Spleen (tissue), 7 donors: ENCODE measurements at regions not wholly inside any gene's neighbourhood (a gene's known extent, or its start where the extent isn't known, plus 50 kb on each side); places are given as distances from the start of the nearest gene placed in this dataset.

Experiments
- POLR2A ChIP-seq, 3 donors: fragments of 450-650 bp; IDR thresholded peaks; one replicate each; pipeline ENCODE4 v1.5.1; 2017; ENCODE audit warnings: antibody characterized with exemption in 3 of 3, mild to moderate bottlenecking in 1 of 3
- TF ChIP-seq, protein P1 (sequence below), 11 experiments: fragments of 200-600 bp in 7 of 11; fragments of 450-650 bp in 4 of 11; sonication (generic) in 4 of 11; IDR thresholded peaks in 8 of 11; conservative IDR thresholded peaks in 3 of 11; 1 replicate in 7 of 11; 2 replicates in 4 of 11; pipeline versions ENCODE4 v1.4.0 to v1.8.0; 2016 to 2021; ENCODE audit warnings: antibody characterized with exemption in 11 of 11, inconsistent platforms in 4 of 11, mild to moderate bottlenecking in 1 of 11
- donor health status: DM: no; HTN: no; CAD: no; lungs with moderate emphysema.
- donor health status: DM: no; HTN: no; CAD: no.
- donor health status: DM: no; HTN: no; CAD: no.

DNA sequence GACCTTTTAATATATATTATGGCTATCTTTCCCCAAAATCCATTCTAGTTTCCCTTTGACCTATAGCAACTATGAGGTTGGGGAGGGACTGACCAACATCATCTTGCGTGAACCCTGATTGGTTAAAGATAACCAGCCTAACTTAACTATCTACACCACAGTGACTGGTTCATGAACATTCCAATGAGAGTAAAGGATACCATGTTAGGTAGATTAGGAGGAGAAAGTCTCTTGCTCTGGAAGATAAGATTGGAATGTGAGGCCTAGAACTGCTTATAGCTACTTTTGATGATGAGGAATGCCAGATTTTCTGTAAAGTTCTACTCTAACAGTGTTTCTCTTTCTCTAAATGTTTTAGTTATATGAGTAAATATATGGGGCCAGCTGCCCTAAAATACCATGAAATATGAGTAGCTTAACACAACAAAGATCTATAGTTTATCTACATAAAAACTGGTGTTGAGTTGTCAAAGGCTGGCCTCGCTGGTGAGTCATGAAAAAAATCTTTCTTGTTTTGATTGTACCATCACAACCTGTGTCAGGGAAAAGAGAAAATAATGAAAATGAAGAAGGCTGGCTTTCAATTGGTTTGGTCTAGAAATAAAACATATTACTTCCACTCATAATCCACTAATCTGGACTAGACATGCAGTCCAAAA, 481.4 kb downstream of the NSUN3 start:
- no peak for TF ChIP-seq POLR2A (IDR thresholded peaks at IDR 0.05)
- TF ChIP-seq, protein P1, sequence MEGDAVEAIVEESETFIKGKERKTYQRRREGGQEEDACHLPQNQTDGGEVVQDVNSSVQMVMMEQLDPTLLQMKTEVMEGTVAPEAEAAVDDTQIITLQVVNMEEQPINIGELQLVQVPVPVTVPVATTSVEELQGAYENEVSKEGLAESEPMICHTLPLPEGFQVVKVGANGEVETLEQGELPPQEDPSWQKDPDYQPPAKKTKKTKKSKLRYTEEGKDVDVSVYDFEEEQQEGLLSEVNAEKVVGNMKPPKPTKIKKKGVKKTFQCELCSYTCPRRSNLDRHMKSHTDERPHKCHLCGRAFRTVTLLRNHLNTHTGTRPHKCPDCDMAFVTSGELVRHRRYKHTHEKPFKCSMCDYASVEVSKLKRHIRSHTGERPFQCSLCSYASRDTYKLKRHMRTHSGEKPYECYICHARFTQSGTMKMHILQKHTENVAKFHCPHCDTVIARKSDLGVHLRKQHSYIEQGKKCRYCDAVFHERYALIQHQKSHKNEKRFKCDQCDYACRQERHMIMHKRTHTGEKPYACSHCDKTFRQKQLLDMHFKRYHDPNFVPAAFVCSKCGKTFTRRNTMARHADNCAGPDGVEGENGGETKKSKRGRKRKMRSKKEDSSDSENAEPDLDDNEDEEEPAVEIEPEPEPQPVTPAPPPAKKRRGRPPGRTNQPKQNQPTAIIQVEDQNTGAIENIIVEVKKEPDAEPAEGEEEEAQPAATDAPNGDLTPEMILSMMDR (IDR thresholded peaks at IDR 0.05 in 8 of 11, conservative IDR thresholded peaks at IDR 0.05 in 3 of 11): no peak
